Activated naive CD8-positive, alpha-beta T cell treated with anti-CD3 and anti-CD28 coated beads for 36 hours (primary cell): ENCODE measurements at regions not wholly inside any gene's neighbourhood (a gene's known extent, or its start where the extent isn't known, plus 50 kb on each side); places are given as distances from the start of the nearest gene placed in this dataset.
"Not testable (repeated sequence)": the region's sequence is repeated elsewhere in the genome, so short reads cannot be mapped to it uniquely, and the experiment has no call there.

ENCODE experiments used
- DNase-seq: peaks from one replicate; pipeline ENCODE4 v3.0.0; 2021
- H3K27ac Mint-ChIP-seq: one replicate; pipeline ENCODE4 v1.8.0; 2022; ENCODE audit warnings: mild to moderate bottlenecking, moderate library complexity, mixed read lengths
- H3K27me3 Mint-ChIP-seq: one replicate; pipeline ENCODE4 v1.8.0; 2022; ENCODE audit warnings: mild to moderate bottlenecking, mixed read lengths
- H3K36me3 Mint-ChIP-seq: one replicate; pipeline ENCODE4 v1.8.0; 2021; ENCODE audit warnings: mild to moderate bottlenecking, mixed read lengths
- H3K4me1 Mint-ChIP-seq: one replicate; pipeline ENCODE4 v1.8.0; 2021; ENCODE audit warnings: mixed read lengths
- H3K4me3 Mint-ChIP-seq: one replicate; pipeline ENCODE4 v1.8.0; 2022; ENCODE audit warnings: mild to moderate bottlenecking, moderate library complexity, mixed read lengths
- H3K9me3 Mint-ChIP-seq: one replicate; pipeline ENCODE4 v1.8.0; 2022; ENCODE audit warnings: mixed read lengths

DNA sequence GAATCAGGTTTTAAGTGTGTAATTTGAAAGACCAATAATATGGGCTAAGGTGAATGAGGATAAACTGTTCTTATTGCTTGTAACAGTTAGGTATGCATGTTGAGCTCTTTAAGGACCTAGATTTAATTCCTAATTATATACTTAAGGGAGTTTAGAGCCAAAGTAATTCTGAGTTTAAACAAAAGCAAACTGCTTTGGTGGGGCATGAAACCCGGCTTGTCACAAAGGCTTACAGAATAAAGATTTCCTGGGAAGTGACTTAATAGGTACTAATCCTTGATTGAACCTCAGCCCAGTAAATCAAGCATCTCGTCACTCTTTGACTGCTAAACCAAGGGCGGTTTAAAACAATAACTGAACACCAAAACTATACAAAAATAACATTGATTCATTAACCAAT lies 1324.2 kb downstream of the RPA4 start:
- Mint-ChIP-seq H3K27ac (no peak overlapping the region), H3K9me3 (peaks cover 1% of the 10 kb centered on the region), H3K36me3 (no peaks in the 10 kb centered on the region), H3K27me3 (no peaks in the 10 kb centered on the region), H3K4me1 (no peaks in the 10 kb centered on the region), H3K4me3 (no peak overlapping the region)
- DNase-seq: no peak

DNA sequence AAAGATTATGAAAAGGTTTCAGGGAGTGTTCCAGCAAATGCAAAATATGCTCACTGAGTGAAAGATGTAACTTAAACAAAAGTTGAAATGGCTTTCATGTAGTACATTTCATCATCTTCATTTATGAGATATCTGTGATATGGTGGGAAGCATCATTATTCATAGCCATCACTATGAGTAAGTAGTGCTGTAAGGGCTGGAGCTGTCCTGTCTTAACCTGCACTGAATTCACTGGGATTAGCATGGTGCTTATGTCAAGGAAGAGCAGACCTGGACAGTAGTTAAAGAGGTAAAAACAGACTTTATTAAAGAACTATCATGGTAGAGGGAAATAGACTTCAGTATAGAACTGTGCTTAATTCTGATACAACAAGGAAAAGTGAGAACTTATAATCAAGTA lies 1347.3 kb downstream of the RPA4 start:
- no peaks in the 10 kb centered on the region for H3K36me3 Mint-ChIP-seq

DNA sequence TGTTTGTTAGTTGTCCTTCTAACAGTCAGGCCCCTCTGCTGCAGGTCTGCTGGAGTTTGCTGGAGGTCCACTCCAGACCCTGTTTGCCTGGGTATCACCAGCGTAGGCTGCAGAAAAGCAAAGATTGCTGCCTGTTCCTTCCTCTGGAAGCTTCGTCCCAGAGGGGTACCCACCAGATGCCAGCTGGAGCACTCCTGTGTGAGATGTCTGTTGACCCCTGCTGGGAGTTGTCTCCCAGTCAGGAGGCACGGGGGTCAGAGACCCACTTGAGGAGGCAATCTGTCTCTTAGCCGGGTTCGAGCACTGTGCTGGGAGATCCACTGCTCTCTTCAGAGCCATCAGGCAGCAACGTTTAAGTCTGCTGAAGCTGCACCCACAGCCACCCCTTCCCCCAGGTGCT lies 1356.4 kb downstream of the RPA4 start:
- H3K36me3 Mint-ChIP-seq, H3K4me1 Mint-ChIP-seq, H3K4me3 Mint-ChIP-seq, H3K27ac Mint-ChIP-seq, DNase-seq, H3K9me3 Mint-ChIP-seq, H3K27me3 Mint-ChIP-seq: not testable (repeated sequence)

More for the DNA sequence above, 1347.3 kb downstream of the RPA4 start:
- no peak overlapping the region for H3K27ac Mint-ChIP-seq
- no peak overlapping the region for H3K4me3 Mint-ChIP-seq
- no peaks in the 10 kb centered on the region for H3K9me3 Mint-ChIP-seq
- no peaks in the 10 kb centered on the region for H3K4me1 Mint-ChIP-seq
- DNase-seq: no peak
- no peaks in the 10 kb centered on the region for H3K27me3 Mint-ChIP-seq

DNA sequence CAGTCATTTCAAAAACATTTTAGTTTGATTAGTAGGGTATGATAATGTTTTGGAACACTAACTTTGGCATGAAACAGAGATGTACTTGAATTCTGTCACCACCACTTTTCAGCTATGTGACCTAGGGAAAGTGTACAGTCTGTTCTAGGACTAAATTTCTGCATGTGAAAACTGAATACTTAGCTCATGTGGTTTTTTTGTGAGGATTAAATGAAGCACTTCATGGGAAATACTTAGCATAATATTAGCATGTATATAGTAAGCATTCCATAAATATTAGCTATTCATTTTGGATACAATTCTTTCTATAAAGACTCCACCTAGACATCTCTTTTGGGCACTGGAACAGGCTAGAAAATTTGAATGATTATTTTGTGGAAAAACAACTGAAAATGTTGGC lies 1379.4 kb downstream of the RPA4 start:
- no peak overlapping the region for H3K27ac Mint-ChIP-seq
- no peak for DNase-seq
- H3K36me3 Mint-ChIP-seq: no peaks in the 10 kb centered on the region
- H3K4me3 Mint-ChIP-seq: no peak overlapping the region
- no peaks in the 10 kb centered on the region for H3K4me1 Mint-ChIP-seq
- H3K27me3 Mint-ChIP-seq: no peaks in the 10 kb centered on the region
- no peaks in the 10 kb centered on the region for H3K9me3 Mint-ChIP-seq

DNA sequence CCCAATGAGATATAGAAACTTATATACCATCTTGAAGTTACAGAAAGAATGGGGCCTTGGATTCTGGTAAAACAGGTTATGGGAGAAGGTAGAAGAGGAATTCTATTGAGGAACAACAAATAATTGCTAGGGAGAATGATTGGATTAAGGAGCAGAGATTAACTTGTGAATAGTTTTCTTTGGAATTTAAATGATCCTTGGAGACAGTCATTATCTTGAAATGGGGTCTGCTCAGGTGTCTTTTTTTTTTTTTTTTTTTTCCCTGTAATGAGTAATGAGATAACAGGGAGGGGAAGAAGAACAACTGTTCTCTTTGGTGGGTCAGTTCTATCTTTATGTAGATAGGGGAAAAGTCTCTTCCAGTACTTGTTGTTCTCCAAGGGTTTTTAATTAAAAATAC lies 1406.0 kb downstream of the RPA4 start:
- Mint-ChIP-seq H3K9me3 (no peaks in the 10 kb centered on the region), H3K4me1 (no peaks in the 10 kb centered on the region), H3K4me3 (no peak overlapping the region), H3K36me3 (no peaks in the 10 kb centered on the region), H3K27ac (no peak overlapping the region), H3K27me3 (no peaks in the 10 kb centered on the region)
- DNase-seq: no peak

DNA sequence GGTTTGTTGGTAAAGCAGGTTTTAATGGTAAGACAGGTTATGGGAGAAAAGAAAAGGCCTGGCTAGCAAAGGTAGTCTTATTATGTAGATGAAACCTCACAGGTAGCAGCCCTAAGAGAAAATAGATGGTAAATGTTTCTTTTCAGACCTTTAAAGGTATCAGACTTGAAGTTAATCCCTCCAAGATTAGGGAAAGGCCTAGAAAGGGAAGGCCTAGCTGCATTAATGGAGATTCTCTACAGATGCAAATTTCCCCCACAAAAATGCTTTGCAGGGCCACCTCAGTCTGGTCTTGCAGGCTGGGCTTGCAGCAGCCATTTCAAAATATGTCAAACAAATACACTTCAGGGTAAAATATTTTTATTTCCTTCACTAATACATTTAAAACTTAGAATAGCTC lies 1410.6 kb downstream of the RPA4 start:
- Mint-ChIP-seq H3K27me3 (no peaks in the 10 kb centered on the region), H3K4me1 (no peaks in the 10 kb centered on the region), H3K27ac (no peak overlapping the region), H3K36me3 (no peaks in the 10 kb centered on the region), H3K4me3 (no peak overlapping the region), H3K9me3 (no peaks in the 10 kb centered on the region)
- DNase-seq: no peak

DNA sequence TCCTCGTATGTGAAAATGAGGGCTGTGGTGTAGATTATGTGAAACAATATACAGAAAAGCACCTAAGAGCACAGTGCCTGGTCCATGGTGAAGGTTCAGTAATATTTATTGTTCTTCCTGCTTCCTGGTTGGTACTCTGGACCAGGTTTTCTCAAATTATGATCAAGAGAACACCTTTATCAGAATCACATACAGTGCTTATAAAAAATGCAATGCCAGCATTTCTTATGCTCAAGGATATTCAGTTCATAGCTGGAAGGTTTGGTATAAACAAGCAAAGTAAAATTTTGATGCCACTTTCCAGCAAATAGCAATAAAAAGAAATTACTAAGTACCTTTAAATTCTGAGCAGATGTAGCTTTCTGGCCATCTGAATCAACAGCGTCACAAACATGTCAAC lies 1412.4 kb downstream of the RPA4 start:
- Mint-ChIP-seq H3K27ac (no peak overlapping the region), H3K4me1 (no peaks in the 10 kb centered on the region), H3K27me3 (no peaks in the 10 kb centered on the region), H3K9me3 (no peaks in the 10 kb centered on the region), H3K36me3 (no peaks in the 10 kb centered on the region), H3K4me3 (no peak overlapping the region)
- no peak for DNase-seq

DNA sequence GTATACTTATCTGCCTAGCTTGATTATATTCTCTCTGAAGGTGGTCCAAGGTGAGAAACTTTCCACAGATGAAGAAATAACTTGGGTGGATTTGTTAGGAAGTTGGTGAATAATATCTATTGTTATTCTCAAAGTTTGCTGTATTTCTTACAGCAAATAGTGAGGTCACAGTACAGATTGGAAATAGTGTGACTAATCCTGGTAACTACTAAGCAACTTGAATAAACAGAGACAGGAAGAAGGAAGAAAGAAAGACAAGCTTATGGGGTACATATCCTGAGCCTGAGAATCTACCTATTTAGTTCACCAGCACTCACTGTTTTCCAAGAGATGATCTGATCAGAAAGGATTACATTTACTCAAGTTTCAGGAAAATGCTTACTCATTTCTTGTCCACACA lies 1416.1 kb downstream of the RPA4 start:
- no peaks in the 10 kb centered on the region for H3K4me1 Mint-ChIP-seq
- no peaks in the 10 kb centered on the region for H3K36me3 Mint-ChIP-seq
- no peaks in the 10 kb centered on the region for H3K9me3 Mint-ChIP-seq
- H3K27ac Mint-ChIP-seq: no peak overlapping the region
- H3K4me3 Mint-ChIP-seq: no peak overlapping the region
- no peak for DNase-seq
- H3K27me3 Mint-ChIP-seq: no peaks in the 10 kb centered on the region

DNA sequence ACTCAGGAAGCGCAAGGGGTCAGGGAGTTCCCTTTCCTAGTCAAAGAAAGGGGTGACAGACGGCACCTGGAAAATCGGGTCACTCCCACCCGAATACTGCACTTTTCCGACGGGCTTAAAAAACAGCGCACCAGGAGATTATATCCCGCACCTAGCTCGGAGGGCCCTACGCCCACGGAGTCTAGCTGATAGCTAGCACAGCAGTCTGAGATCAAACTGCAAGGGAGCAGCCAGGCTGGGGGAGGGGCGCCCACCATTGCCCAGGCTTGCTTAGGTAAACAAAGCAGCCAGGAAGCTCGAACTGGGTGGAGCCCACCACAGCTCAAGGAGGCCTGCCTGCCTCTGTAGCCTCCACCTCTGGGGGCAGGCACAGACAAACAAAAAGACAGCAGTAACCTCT lies 1416.8 kb downstream of the RPA4 start:
- DNase-seq, H3K27me3 Mint-ChIP-seq, H3K4me1 Mint-ChIP-seq, H3K27ac Mint-ChIP-seq, H3K4me3 Mint-ChIP-seq, H3K36me3 Mint-ChIP-seq, H3K9me3 Mint-ChIP-seq: not testable (repeated sequence)

DNA sequence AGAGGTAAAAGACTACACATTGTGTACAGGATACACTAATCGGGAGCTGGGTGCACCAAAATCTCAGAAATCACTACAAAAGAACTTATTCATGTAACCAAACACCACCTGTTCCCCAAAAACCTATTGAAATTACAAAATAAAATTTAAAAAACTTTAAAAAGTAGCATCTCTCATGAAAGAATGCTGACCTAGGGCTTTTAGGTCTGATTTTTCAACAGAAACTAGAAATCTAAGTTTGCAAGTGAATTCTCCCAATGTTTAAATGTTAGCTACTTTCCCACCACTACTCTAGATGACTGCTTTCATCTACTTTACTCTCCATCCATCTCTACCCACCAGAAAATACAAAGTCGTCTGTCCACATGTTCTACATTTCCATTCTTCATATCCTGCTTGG lies 1447.7 kb downstream of the RPA4 start:
- H3K27ac Mint-ChIP-seq: no peak overlapping the region
- H3K4me3 Mint-ChIP-seq: no peak overlapping the region

DNA sequence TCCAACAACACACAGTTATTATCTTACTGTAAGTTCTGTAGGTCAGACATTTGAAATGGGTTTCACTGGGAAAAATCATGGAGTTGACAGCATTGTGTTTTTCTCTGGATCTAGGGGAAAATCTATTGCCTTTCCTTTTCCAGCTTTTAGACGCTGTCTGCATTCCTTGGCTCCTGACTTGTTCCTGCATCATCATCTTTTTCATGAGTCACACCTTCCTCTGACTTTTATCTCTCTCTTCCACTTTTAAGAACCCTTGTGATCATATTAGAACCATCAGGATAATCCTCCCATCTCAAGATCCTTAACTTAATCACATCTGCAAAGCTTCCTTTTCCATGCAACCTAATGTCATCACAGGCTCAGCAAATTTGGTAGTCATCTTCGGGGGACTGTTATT lies 1454.8 kb downstream of the RPA4 start:
- no peaks in the 10 kb centered on the region for H3K27me3 Mint-ChIP-seq
- peaks cover 3% of the 10 kb centered on the region for H3K9me3 Mint-ChIP-seq
- H3K4me1 Mint-ChIP-seq: no peaks in the 10 kb centered on the region
- no peaks in the 10 kb centered on the region for H3K36me3 Mint-ChIP-seq
- DNase-seq: no peak
- H3K4me3 Mint-ChIP-seq: no peak overlapping the region
- H3K27ac Mint-ChIP-seq: no peak overlapping the region

More for the DNA sequence above, 1447.7 kb downstream of the RPA4 start:
- H3K36me3 Mint-ChIP-seq: no peaks in the 10 kb centered on the region
- no peaks in the 10 kb centered on the region for H3K9me3 Mint-ChIP-seq
- H3K4me1 Mint-ChIP-seq: no peaks in the 10 kb centered on the region
- no peak for DNase-seq
- no peaks in the 10 kb centered on the region for H3K27me3 Mint-ChIP-seq

DNA sequence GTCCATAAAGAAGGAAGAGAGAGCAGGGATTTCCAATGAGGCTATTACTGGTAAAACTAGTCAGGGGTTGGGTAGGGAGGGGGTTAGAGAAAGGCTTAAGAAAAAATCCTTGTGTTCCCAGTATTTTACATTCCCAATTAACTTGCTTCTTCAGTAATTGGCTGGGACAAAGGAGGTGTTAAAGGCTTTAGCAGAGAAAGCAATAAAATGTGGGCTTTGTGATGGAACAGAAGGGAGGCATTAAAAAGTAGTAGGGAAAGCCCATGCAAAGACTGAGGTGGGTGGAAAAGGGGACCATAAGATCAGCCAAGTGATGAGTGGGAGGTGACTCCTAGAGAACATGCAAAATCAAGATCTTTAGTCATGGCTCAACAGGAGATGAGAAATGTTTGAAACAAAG lies 1467.2 kb downstream of the RPA4 start:
- H3K27me3 Mint-ChIP-seq: no peaks in the 10 kb centered on the region
- no peak for DNase-seq

DNA sequence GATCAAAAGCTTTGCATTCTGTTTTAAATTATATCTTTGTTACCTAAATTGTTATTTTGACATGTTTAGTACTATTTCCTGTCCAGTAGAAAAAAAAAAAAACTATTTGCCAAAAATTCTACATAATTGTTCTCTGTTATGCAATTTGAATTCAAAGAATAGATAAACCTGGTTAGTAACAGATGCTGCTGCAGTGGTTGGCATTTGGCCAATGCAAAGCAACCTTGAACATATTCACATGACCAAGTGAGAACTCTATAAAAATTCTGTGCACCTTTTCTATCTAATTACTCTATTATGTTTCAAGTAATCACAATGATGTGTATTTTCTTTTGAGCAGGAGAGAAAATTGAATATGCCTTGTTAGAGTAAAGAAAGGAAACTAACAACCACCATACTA lies 1473.4 kb downstream of the RPA4 start:
- H3K36me3 Mint-ChIP-seq: no peaks in the 10 kb centered on the region
- H3K27ac Mint-ChIP-seq: no peak overlapping the region
- no peak overlapping the region for H3K4me3 Mint-ChIP-seq
- H3K9me3 Mint-ChIP-seq: peaks cover 2% of the 10 kb centered on the region
- H3K4me1 Mint-ChIP-seq: no peaks in the 10 kb centered on the region
- DNase-seq: no peak
- H3K27me3 Mint-ChIP-seq: no peaks in the 10 kb centered on the region

More for the DNA sequence above, 1467.2 kb downstream of the RPA4 start:
- Mint-ChIP-seq H3K27ac (no peak overlapping the region), H3K36me3 (no peaks in the 10 kb centered on the region), H3K4me3 (no peak overlapping the region), H3K4me1 (no peaks in the 10 kb centered on the region), H3K9me3 (no peaks in the 10 kb centered on the region)

DNA sequence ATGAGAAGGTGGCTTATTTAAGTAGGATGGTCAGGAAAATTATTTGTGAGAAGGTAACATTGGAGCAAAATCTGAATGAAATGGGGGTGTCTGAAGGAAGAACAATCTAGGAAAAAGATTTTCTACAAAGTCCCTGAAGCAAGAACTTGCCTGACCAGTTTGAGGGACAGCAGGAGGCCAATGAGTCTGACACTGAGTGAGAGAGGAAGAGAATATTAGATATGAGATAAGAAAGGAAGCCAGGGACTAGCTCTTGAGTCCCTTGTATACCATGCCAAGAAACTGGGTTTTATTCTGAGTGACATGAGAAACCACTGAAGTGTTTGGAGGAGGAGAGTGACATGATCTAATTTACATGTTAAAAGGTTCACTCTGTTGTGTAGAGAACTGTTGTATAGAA lies 1478.9 kb downstream of the RPA4 start:
- H3K9me3 Mint-ChIP-seq: peaks cover 2% of the 10 kb centered on the region
- no peak overlapping the region for H3K4me3 Mint-ChIP-seq
- no peaks in the 10 kb centered on the region for H3K36me3 Mint-ChIP-seq
- no peaks in the 10 kb centered on the region for H3K27me3 Mint-ChIP-seq
- DNase-seq: no peak
- H3K27ac Mint-ChIP-seq: no peak overlapping the region
- no peaks in the 10 kb centered on the region for H3K4me1 Mint-ChIP-seq

DNA sequence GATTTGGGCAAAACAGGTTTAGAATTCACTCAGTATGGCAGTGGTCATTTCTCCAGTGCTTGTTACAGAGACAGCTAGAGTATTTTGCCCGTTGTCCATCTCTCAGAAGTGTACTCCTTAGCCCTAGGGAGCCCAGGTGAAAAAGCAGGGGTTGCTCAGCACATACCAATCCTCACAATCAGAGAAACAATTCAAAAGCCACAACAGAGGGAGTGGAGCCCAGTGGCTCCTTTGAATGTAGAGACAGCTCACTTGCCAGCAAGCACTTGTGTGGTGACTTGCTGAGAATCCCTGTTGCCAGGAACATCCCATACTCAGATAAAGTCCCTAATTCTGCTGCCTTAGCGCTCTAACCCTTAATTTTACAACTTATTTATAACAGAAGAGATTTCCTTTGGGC lies 1488.3 kb downstream of the RPA4 start:
- DNase-seq: no peak
- H3K9me3 Mint-ChIP-seq: peaks cover 1% of the 10 kb centered on the region
- no peaks in the 10 kb centered on the region for H3K36me3 Mint-ChIP-seq
- H3K27me3 Mint-ChIP-seq: no peaks in the 10 kb centered on the region
- H3K27ac Mint-ChIP-seq: no peak overlapping the region
- no peak overlapping the region for H3K4me3 Mint-ChIP-seq
- no peaks in the 10 kb centered on the region for H3K4me1 Mint-ChIP-seq

DNA sequence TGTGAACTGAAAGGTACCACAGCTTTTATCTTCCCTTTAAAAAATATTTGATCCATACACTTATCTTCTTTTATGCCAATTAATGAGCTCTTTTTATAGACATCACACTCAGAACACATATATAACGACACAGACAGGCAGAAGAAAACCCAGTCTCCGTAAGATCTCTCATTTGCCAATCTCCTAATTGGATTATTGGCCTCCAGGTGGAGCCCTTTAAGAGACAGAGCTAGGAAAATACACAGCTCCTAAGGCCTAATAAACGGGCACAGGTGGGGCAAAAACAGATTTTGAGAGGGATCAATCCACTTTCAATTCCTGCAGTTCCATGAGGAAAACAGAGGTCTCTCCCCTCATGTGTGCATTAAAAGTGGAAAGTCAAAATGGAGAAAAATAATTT lies 1495.4 kb downstream of the RPA4 start:
- Mint-ChIP-seq H3K27me3 (no peaks in the 10 kb centered on the region), H3K4me3 (no peak overlapping the region), H3K27ac (no peak overlapping the region), H3K9me3 (peaks cover 1% of the 10 kb centered on the region), H3K36me3 (no peaks in the 10 kb centered on the region), H3K4me1 (no peaks in the 10 kb centered on the region)
- DNase-seq: no peak

DNA sequence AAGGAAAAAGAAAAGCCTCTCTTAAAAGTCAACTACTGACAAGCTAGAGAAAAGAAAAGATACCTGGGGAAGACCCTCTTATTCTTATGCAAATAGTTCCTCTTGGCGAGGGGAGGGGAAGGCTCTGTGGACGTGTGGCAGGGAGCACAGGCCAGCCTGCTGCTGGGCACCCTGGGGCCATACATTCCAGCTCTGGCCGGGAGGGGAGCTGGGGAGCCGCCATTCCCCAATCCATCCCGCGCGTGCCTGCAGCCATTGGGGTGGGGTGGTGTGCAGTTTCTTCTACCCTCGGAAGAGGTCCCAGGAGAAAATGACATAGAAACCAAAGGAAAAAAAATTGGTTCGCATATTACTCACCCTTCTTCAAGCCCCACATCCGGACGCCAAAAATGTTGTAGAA lies 1496.4 kb downstream of the RPA4 start:
- H3K27me3 Mint-ChIP-seq: no peaks in the 10 kb centered on the region
- peaks cover 1% of the 10 kb centered on the region for H3K9me3 Mint-ChIP-seq
- no peaks in the 10 kb centered on the region for H3K4me1 Mint-ChIP-seq
- no peak for DNase-seq
- no peaks in the 10 kb centered on the region for H3K36me3 Mint-ChIP-seq
- no peak overlapping the region for H3K4me3 Mint-ChIP-seq
- no peak overlapping the region for H3K27ac Mint-ChIP-seq
